NCI-H82 treated with DMSO at 0.1 percent for 48 hours (cell line): ENCODE measurements at regions not wholly inside any gene's neighbourhood (a gene's known extent, or its start where the extent isn't known, plus 50 kb on each side); places are given as distances from the start of the nearest gene placed in this dataset.
A peak's percentile ranks its signal among the peaks of the same experiment; 100 is the strongest.

Experiments used
- DNase-seq: peaks from one replicate; lab custom pipeline; 2025; ENCODE audit not compliant: unreplicated experiment; lab: John Stamatoyannopoulos, UW

- DNase-seq: no peak
Observed at GRCh38 chr1:184272175-184272866, 114.5 kb upstream of the C1orf21 start.

GRCh38 chr1:184276416-184276815, 110.4 kb upstream of the C1orf21 start:
- no peak for DNase-seq

DNA sequence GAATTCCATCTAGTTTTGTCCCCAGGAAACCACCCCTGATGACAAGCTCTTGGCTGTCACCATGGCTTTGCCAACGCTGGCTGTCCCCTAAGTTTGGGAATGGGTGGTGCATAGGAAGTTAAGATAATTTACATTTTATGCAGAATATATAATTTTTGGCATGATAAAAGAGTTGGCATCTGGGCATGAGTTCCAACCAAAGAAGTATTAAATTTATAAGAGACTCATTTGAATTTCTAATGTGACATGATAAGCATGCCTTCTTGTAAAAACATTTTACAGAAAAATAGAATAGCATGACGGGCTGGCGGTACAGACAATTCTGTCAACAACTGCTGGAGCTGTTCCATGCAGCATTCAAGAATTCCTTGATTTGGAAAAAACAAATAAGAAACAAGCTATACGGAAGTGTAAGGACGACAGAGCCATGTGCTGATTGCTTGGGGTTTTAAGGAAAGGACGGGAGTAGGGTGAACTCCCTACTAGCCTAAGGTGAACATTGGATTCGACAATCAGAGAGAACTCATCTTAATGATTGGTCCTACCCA, 106.8 kb upstream of the C1orf21 start:
- no peak for DNase-seq

GRCh38 chr1:184283999-184284398, 102.8 kb upstream of the C1orf21 start:
- no peak for DNase-seq

DNA sequence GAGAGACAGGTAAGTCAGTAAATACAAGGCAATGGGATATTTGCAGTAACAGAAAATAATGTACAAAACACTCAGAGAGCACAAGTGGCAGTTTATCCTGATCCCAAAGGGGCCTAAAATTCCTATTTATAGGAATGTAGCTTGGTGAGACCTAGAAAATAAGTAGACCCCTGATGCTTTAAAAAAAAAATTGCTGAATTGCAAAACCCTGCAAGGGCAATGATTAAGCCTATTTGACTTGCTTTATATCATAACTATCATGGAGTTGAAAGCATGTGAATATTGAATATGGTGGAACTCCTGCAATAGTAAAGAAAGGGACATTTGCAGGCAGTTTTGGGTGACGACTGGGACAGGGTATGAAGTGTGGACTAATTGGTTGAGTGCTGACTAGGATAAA, 101.9 kb upstream of the C1orf21 start:
- no peak for DNase-seq

GRCh38 chr1:184285401-184286087, 101.3 kb upstream of the C1orf21 start:
- no peak for DNase-seq

DNA sequence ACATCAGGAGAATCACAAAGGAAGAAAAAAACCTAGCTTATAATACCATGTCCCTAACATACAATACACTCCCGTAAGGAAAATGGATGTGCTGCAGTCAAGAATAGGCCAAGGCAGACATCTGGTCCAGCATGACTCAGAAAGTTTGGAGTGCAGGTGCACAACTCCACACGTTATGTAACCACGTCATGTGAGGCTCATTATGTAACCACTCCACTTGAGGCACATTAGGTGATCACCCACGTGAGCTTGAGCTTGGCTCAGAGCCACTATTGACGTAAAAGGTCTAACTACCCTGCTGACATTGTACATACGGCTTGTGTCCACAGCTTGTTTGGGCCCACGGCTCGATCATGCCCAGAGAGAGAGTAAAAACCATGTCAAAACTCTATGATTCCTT, 99.8 kb upstream of the C1orf21 start:
- DNase-seq: no peak

GRCh38 chr1:184289825-184290550, 96.8 kb upstream of the C1orf21 start:
- no peak for DNase-seq

DNA sequence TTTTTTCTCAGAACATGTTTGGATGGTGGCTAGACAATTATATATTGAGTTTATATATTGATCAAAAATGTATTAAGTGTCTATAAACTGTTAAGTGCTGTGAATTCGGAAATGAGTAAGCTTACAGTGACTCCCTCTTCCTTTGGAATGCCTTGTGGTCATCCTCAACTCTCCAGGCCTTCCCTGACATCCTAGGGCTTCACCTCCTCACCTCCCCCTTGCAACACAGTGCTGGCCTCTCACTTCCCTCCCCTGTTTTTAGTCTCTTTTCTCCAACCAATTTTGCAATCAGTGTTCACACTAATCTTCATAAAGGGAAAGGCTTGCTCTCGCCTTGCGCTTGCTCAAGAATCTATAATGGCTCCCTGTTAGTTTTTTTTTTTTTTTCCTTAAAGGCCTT, 95.1 kb upstream of the C1orf21 start:
- no peak for DNase-seq

GRCh38 chr1:184292101-184292500, 94.7 kb upstream of the C1orf21 start:
- DNase-seq: no peak

DNA sequence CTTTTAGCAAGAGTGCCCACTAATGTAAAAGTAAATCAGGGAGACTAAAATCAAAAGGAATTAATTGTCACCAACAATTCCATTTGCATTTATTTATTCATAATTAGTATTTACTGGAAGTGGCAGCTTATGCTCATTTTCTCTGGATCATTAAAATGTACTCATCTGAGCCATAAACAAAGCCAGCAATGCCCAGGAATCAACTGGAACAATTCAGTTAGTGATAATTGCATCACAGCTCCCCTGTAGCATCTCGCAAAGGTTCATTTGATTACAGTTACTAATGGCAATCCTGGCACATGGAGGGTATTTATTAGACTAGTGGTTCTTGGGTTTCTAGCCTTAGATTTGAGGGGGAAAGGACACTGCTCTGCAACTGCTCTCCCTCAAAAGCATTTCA, 92.7 kb upstream of the C1orf21 start:
- DNase-seq: no peak

DNA sequence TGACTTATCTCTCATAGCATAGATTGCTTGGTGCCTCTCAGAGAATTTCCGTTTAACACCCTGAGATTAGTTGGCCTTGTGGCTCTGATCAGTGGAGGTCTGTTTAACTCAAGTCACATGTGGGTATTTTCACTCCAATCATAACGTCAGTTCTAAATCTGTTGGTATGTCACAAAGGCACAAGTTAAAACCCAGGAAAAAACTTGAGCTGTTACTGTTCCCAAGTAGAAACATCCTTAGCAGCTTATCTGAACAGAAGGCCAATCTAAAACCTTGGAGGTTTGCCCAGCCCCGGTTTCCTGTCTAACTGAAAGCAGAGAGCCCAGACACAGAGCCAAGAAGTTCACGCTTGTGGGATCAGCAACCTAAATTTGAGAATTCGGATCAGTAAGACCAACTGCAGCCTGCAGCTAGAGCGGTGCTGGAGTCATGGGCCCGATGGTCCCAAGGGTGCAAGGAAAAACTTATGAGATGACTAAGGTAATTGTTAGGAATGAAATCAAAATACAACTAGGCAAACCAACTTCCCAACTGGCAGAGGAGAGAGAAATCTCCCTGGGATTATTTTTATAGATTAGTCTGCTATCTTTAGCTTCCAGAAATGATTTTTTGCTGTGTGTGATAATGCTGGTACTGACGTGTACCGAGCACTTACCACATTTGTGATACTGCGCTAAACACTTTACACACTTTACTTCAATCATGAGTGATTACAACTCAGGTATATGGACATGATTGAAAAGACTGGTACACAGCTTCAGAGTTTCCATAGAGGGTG, 90.2 kb upstream of the C1orf21 start:
- DNase-seq: peak; percentile 83

- no peak for DNase-seq
Observed at GRCh38 chr1:184297244-184297750, 89.5 kb upstream of the C1orf21 start.

DNA sequence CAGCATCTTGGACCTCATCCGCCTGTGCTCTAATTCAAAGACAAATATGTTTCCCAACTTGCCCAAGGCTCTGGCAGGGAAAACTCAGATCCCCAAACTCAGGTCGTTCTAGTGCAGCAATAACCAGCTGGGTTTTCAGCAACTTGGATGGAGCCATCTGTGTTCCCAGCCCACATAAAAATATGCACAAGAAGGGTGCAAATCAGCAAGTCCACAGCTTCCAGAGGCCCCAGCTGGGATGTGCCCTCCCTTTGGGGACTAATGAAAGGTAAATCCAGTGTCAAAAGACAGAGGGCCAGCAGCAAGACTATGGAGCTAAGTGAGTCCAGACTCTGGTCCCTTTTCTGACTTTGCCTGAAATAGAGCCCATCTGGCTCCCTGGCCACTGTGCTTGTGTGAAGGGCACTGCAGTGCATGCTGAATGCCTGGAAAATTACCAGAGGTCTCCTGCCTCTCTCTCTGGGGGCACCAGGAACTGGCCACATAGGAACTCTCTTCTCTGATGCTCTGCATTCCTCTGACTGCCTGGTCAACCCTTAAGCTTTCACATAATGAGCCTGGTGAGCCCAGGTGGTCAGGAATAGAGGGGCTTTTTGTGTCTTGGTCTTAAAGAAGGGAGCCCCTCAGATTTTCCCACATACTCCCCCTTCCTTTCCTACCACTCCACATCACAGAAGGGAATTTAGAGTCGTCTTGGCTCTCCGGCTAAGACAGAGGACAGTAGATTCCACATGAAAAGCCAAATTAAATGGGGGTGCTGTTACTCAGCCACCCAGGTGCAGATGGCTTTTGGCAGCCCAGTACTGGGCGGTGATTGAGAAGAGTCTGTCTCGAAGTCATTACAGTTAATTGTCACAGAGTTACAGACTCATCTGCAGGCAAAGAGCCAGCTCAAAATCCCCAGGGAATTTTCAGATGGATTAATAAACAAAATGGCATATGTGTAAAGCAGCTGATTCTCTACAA, 88.1 kb upstream of the C1orf21 start:
- DNase-seq: peak; percentile 66

DNA sequence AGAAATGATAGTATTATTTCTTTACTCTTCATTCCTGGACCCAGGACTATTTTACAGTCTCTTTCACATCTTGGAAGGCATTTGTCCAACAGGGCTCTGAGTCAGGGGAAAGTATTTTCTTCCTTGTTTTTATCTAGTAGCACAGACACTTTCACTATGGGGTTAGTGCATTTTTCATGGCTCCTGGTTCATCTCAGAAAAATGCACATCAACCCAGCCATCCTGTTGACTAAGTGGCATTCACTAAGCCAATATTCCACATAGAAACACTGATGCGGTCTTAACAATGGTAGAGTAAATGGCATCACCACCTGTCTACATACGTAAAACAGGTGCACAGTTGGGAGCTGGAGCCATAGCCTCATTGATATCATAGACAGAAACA, 87.4 kb upstream of the C1orf21 start:
- no peak for DNase-seq

DNA sequence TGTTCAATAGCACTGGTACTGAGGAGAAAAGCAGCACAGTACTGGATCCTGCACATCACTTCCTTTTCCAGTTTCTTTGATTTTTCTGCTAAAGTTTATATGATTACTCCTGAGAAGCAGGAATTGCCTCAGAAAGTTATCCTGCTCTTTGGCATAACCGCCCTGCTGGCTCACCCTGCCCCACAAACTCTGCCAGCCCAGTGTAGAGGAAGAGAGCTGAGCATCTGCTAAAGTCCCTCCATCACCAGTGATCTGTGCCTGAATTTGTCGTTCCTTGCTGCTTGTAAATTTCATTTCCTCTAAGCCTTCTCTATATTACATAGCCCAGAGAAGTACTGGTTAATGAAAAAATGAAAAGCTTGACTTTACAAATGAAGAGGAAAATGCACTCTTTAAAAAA, 87.0 kb upstream of the C1orf21 start:
- no peak for DNase-seq

DNA sequence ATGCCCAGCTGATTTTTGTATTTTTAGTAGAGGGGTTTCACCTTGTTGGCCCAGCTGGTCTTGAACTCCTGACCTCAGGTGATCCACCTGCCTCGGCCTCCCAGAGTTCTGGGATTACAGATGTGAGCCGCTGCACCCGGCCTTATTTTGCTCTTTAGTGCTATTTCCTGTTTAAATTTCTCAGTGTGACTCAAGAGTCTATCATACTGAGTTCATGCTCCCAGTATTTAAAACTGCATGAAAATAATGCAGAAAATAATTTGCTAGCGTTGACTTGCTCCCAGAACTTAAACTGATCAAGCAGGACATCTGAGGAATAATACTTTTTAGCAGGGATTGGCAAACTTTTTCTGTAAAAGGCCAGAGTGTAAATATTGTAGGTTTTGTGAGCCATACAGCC, 86.4 kb upstream of the C1orf21 start:
- DNase-seq: no peak

DNA sequence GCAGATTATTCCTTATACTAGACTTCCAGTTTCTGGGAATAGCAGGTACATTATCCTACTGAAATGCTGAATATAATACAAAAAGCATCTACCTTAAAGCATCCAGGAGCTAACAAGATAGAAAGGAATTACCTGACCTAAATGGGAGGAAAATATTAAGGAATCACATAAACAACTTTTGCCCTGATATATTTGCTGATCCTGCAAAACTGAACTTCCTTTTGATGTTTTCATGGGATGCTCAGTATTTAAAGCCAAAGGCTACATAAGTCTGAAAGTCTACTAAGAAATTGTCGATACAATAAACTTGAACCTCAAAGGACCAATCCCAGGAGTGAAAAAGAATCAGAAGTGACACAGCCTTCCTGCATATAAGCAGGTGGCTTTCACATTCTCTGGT, 85.6 kb upstream of the C1orf21 start:
- no peak for DNase-seq

GRCh38 chr1:184302346-184302745, 84.5 kb upstream of the C1orf21 start:
- DNase-seq: no peak
